Panc1 (cell line): ENCODE measurements at regions not wholly inside any gene's neighbourhood (a gene's known extent, or its start where the extent isn't known, plus 50 kb on each side); places are given as distances from the start of the nearest gene placed in this dataset.

Experiments
- ATAC-seq: fragments of 200-7000 bp; cut with Tn5 transposase; 2 replicates; pipeline ENCODE4 v1.9.1; 2020; ENCODE audit warnings: mild to moderate bottlenecking, moderate library complexity
- BruUV-seq: library from RNA; stranded (reverse); fragments of 400-500 nt; replicated peaks from 2 replicates; lab custom pipeline; 2021; lab: Mats Ljungman, UMichigan
- CTCF ChIA-PET: fragments of 300-600 bp; sonication (Branson Sonifier 250); formaldehyde crosslinking; loops from one replicate; lab custom pipeline; 2022; ENCODE audit warnings: antibody characterized with exemption; lab: Charles Lee
- POLR2A ChIA-PET: fragments of 300-600 bp; sonication (Branson Sonifier 250); formaldehyde crosslinking; loops from one replicate; lab custom pipeline; 2022; ENCODE audit warnings: antibody characterized with exemption; lab: Charles Lee
- DNase-seq: peaks from one replicate; pipeline ENCODE4 v3.0.0-alpha.2; 2010; ENCODE audit warnings: low read depth, low spot score
- H3K27ac ChIP-seq: 2 replicates; pipeline ENCODE4 v1.5.1; 2011; ENCODE audit warnings: mild to moderate bottlenecking, low read length, inconsistent platforms
- H3K27me3 ChIP-seq: fragments of 200-500 bp; sonication (Bioruptor generic); 2 replicates; pipeline ENCODE4 v1.6.0; 2014; ENCODE audit warnings: low read length, inconsistent platforms; ENCODE audit not compliant: control insufficient read depth, insufficient read depth
- H3K36me3 ChIP-seq: fragments of 200-500 bp; sonication (Bioruptor generic); 2 replicates; pipeline ENCODE4 v1.5.1; 2014; ENCODE audit warnings: inconsistent platforms, mild to moderate bottlenecking, low read length, moderate library complexity; ENCODE audit not compliant: control insufficient read depth, insufficient read depth
- H3K4me1 ChIP-seq: 2 replicates; pipeline ENCODE4 v1.5.1; 2011; ENCODE audit warnings: inconsistent platforms, mild to moderate bottlenecking, low read length, moderate library complexity; ENCODE audit not compliant: control insufficient read depth, insufficient read depth
- H3K4me3 ChIP-seq, 2 experiments: 2 replicates each; pipeline ENCODE4 v1.5.1; 2011 to 2012; ENCODE audit warnings: low read depth in 2 of 2, low read length in 2 of 2, mild to moderate bottlenecking in 2 of 2, inconsistent platforms in 1 of 2, moderate library complexity in 1 of 2
- H3K9me3 ChIP-seq: fragments of 200-500 bp; sonication (Bioruptor generic); 2 replicates; pipeline ENCODE4 v1.5.1; 2014; ENCODE audit warnings: low read depth, mild to moderate bottlenecking, inconsistent platforms, low read length, moderate library complexity; ENCODE audit not compliant: control insufficient read depth, insufficient read depth
- POLR2AphosphoS5 ChIP-seq: IDR thresholded peaks from 2 replicates; pipeline ENCODE4 v1.6.1; 2012; ENCODE audit warnings: mild to moderate bottlenecking, low read depth, low read length, moderate library complexity
- SIN3A ChIP-seq: IDR thresholded peaks from 2 replicates; pipeline ENCODE4 v1.6.1; 2012; ENCODE audit warnings: low read depth, mild to moderate bottlenecking, low read length, moderate library complexity, borderline replicate concordance; ENCODE audit not compliant: insufficient read depth
- TCF7L2 ChIP-seq: IDR thresholded peaks from 2 replicates; pipeline ENCODE4 v1.6.1; 2011; ENCODE audit warnings: mild to moderate bottlenecking, low read depth, low read length, inconsistent platforms
- in situ Hi-C: cut with HindIII; loops from 2 replicates; pipeline ENCODE4 v1.10.0; 2016; ENCODE audit warnings: low sequenced_read_pairs, low pct_unique_long_range_greater_than_20kb
- intact Hi-C: fragments of 100-400 bp; cut with micrococcal nuclease; formaldehyde crosslinking; loops from one replicate; pipeline ENCODE4 v1.10.0; 2022; ENCODE audit not compliant: unreplicated experiment
- TF ChIP-seq, protein P1 (sequence below): fragments of 450-650 bp; IDR thresholded peaks from 2 replicates; pipeline ENCODE4 v1.5.1; 2017; ENCODE audit warnings: mild to moderate bottlenecking
- TF ChIP-seq, protein P2 (sequence below), 2 experiments: IDR thresholded peaks; 2 replicates each; pipeline ENCODE4 v1.6.1; 2011 to 2012; ENCODE audit warnings: low read depth in 2 of 2, control low read depth in 1 of 2, low read length in 1 of 2, mild to moderate bottlenecking in 1 of 2, moderate library complexity in 1 of 2; ENCODE audit not compliant: insufficient read depth in 1 of 2

DNA sequence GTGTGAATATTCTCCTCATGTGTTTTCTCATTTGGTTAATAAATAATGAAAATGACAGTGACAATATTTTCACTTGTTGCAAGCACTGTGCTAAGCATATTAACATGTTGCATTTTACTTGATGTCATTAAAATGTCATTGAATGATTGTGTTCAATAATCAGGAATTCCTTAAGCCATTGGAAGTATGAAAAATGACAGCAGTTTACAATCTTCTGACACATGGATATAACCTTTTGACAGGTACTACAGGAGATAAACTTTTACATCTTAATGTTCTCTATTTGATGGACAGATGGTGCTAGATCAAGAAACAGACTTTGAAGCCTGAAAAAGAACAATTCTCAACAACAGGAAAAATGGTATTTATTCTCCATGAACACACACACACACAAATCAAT is 1138.3 kb downstream of the ROBO2 start:
- H3K27ac ChIP-seq = no peak overlapping the region
- no peaks in the 10 kb centered on the region for H3K27me3 ChIP-seq
- H3K4me1 ChIP-seq = no peaks in the 10 kb centered on the region
- no peaks in the 10 kb centered on the region for H3K36me3 ChIP-seq
- H3K4me3 ChIP-seq = no peak overlapping the region
- intact Hi-C loops (no loop called here), in situ Hi-C loops (no loop called here)
- DNase-seq (no peak), ATAC-seq (no peak)
- BruUV-seq = no TSS peak
- no peaks in the 10 kb centered on the region for H3K9me3 ChIP-seq
- TF ChIP-seq SIN3A = no peak
- TF ChIP-seq, protein P1, sequence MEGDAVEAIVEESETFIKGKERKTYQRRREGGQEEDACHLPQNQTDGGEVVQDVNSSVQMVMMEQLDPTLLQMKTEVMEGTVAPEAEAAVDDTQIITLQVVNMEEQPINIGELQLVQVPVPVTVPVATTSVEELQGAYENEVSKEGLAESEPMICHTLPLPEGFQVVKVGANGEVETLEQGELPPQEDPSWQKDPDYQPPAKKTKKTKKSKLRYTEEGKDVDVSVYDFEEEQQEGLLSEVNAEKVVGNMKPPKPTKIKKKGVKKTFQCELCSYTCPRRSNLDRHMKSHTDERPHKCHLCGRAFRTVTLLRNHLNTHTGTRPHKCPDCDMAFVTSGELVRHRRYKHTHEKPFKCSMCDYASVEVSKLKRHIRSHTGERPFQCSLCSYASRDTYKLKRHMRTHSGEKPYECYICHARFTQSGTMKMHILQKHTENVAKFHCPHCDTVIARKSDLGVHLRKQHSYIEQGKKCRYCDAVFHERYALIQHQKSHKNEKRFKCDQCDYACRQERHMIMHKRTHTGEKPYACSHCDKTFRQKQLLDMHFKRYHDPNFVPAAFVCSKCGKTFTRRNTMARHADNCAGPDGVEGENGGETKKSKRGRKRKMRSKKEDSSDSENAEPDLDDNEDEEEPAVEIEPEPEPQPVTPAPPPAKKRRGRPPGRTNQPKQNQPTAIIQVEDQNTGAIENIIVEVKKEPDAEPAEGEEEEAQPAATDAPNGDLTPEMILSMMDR = no peak
- TF ChIP-seq TCF7L2 = no peak
- TF ChIP-seq POLR2AphosphoS5 = no peak
- TF ChIP-seq, protein P2, sequence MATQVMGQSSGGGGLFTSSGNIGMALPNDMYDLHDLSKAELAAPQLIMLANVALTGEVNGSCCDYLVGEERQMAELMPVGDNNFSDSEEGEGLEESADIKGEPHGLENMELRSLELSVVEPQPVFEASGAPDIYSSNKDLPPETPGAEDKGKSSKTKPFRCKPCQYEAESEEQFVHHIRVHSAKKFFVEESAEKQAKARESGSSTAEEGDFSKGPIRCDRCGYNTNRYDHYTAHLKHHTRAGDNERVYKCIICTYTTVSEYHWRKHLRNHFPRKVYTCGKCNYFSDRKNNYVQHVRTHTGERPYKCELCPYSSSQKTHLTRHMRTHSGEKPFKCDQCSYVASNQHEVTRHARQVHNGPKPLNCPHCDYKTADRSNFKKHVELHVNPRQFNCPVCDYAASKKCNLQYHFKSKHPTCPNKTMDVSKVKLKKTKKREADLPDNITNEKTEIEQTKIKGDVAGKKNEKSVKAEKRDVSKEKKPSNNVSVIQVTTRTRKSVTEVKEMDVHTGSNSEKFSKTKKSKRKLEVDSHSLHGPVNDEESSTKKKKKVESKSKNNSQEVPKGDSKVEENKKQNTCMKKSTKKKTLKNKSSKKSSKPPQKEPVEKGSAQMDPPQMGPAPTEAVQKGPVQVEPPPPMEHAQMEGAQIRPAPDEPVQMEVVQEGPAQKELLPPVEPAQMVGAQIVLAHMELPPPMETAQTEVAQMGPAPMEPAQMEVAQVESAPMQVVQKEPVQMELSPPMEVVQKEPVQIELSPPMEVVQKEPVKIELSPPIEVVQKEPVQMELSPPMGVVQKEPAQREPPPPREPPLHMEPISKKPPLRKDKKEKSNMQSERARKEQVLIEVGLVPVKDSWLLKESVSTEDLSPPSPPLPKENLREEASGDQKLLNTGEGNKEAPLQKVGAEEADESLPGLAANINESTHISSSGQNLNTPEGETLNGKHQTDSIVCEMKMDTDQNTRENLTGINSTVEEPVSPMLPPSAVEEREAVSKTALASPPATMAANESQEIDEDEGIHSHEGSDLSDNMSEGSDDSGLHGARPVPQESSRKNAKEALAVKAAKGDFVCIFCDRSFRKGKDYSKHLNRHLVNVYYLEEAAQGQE (IDR thresholded peaks at IDR 0.05; ENCODE audit: insufficient read depth in 1 of 2, low read depth in 2 of 2, low read length in 1 of 2) = no peak
- ChIA-PET CTCF (no interaction called here), POLR2A (no interaction called here)

DNA sequence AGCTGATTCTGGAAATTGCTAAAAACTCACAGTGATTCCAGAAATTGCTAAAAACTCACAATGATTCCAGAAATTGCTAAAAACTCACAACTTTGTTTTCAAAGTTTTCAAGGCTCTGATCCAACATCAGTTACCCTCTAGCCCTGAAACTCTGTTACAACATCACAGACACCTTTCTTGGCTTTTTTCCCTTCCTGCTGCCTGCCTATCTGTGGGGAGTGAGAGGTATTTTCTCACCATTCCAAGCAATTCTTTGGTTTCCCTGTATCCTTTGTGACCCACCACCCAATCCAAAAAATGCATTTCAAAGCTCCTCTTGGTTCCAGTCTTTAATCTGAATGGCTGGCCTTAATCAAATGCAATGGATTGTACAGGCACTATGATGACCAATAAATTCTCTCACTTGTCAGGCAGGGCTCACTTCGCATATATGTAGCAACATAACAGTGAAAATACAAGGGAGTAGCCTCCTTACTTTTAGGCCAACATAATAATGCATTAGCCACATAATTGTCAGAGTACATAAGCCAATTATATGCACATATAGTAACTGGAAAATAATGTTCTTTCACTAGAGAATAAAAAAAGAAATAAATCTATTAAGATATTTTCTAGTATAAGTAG is 1139.0 kb downstream of the ROBO2 start:
- Histone ChIP-seq H3K36me3 (no peaks in the 10 kb centered on the region), H3K27ac (no peak overlapping the region), H3K27me3 (no peaks in the 10 kb centered on the region), H3K9me3 (no peaks in the 10 kb centered on the region), H3K4me3 (no peak overlapping the region), H3K4me1 (no peaks in the 10 kb centered on the region)
- ATAC-seq (no peak), DNase-seq (no peak)
- no TSS peak for BruUV-seq
- intact Hi-C loops = no loop called here
- CTCF ChIA-PET = no interaction called here
- POLR2A ChIA-PET = no interaction called here
- TF ChIP-seq TCF7L2 = no peak
- TF ChIP-seq, protein P2 (IDR thresholded peaks at IDR 0.05; ENCODE audit: insufficient read depth in 1 of 2, low read depth in 2 of 2, low read length in 1 of 2) = no peak
- no peak for TF ChIP-seq POLR2AphosphoS5
- TF ChIP-seq, protein P1 = no peak
- TF ChIP-seq SIN3A = no peak
- in situ Hi-C loops = no loop called here
